ENCODE measurements at regions not wholly inside any gene's neighbourhood (a gene's known extent, or its start where the extent isn't known, plus 50 kb on each side); places are given as distances from the start of the nearest gene placed in this dataset.

- Histone ChIP-seq H3K9me3 (no peaks in the 10 kb centered on the region), H3K4me3 (no peak overlapping the region), H3K27ac (no peak overlapping the region), H3K27me3 (no peaks in the 10 kb centered on the region), H3K36me3 (no peaks in the 10 kb centered on the region), H3K4me1 (no peaks in the 10 kb centered on the region)
- ATAC-seq (no peak), FAIRE-seq (no peak), DNase-seq (no peak)
- TF ChIP-seq, protein P1, sequence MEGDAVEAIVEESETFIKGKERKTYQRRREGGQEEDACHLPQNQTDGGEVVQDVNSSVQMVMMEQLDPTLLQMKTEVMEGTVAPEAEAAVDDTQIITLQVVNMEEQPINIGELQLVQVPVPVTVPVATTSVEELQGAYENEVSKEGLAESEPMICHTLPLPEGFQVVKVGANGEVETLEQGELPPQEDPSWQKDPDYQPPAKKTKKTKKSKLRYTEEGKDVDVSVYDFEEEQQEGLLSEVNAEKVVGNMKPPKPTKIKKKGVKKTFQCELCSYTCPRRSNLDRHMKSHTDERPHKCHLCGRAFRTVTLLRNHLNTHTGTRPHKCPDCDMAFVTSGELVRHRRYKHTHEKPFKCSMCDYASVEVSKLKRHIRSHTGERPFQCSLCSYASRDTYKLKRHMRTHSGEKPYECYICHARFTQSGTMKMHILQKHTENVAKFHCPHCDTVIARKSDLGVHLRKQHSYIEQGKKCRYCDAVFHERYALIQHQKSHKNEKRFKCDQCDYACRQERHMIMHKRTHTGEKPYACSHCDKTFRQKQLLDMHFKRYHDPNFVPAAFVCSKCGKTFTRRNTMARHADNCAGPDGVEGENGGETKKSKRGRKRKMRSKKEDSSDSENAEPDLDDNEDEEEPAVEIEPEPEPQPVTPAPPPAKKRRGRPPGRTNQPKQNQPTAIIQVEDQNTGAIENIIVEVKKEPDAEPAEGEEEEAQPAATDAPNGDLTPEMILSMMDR (IDR thresholded peaks at IDR 0.05), result no peak
- 69 to 85% methylated on average over 4 of the region's 4 CpGs for WGBS, 2 donors
- intact Hi-C loops (cut with DNase I), result loop anchor here in 2 of 3 donors (5.0 to 10.0 kb wide), 2 partner anchors 539 to 541 kb away; no protein-coding TSS in a partner anchor
Observed at GRCh38 chr5:4875942-4876341, 264.2 kb upstream of the ADAMTS16 start.

DNA sequence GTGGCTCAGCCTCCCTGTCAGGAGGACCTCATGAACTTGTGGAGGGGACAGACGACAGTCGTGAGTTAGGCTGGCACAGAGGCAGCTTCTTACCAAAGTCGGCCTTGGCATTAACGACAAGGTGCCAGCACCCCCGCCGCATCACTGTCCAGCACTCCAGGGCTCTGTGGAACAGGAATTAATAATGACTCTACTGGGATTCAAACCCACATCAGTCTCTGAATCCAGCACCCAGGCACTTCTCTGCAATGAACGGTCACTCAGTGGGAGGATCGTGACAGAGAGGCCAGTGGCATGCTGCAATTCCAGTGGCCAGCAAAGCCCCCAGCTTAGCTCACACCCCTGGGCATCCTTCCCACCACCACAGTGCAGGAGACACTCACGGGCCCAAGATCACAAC lies 263.3 kb upstream of the ADAMTS16 start:
- no peak for ATAC-seq
- 54 to 67% methylated on average over 9 of the region's 9 CpGs for WGBS, 2 donors
- intact Hi-C loops (cut with DNase I), result loop anchor here in 2 of 3 donors (5.0 to 10.0 kb wide), 2 partner anchors 538 to 540 kb away; no protein-coding TSS in a partner anchor

GRCh38 chr5:4877579-4877978 lies 262.6 kb upstream of the ADAMTS16 start:
- intact Hi-C loops (cut with DNase I), result loop anchor here in 2 of 3 donors (5.0 to 10.0 kb wide), 2 partner anchors 537 to 540 kb away; no protein-coding TSS in a partner anchor
- Histone ChIP-seq H3K27me3 (no peaks in the 10 kb centered on the region), H3K4me3 (no peak overlapping the region), H3K27ac (no peak overlapping the region), H3K9me3 (no peaks in the 10 kb centered on the region), H3K4me1 (no peaks in the 10 kb centered on the region), H3K36me3 (no peaks in the 10 kb centered on the region)
- TF ChIP-seq, protein P1 (IDR thresholded peaks at IDR 0.05), result no peak
- ATAC-seq, result no peak
- no peak for DNase-seq
- FAIRE-seq, result no peak
- WGBS, 2 donors, result 61 to 63% methylated on average over 6 of the region's 6 CpGs

More for the DNA sequence above, 263.3 kb upstream of the ADAMTS16 start:
- Histone ChIP-seq H3K4me1 (no peaks in the 10 kb centered on the region), H3K9me3 (no peaks in the 10 kb centered on the region), H3K27ac (no peak overlapping the region), H3K27me3 (no peaks in the 10 kb centered on the region), H3K36me3 (no peaks in the 10 kb centered on the region), H3K4me3 (no peak overlapping the region)
- DNase-seq, result no peak
- TF ChIP-seq, protein P1 (IDR thresholded peaks at IDR 0.05), result no peak
- FAIRE-seq, result no peak

- WGBS, 2 donors, result 77 to 81% methylated on average over 10 of the region's 10 CpGs
- no peak for DNase-seq
- no peaks in the 10 kb centered on the region for H3K9me3 ChIP-seq
- intact Hi-C loops (cut with DNase I), result loop anchor here in 2 of 3 donors (5.0 to 10.0 kb wide), 2 partner anchors 536 to 538 kb away; no protein-coding TSS in a partner anchor
- FAIRE-seq, result no peak
- H3K4me3 ChIP-seq, result no peak overlapping the region
- no peak overlapping the region for H3K27ac ChIP-seq
- H3K4me1 ChIP-seq, result no peaks in the 10 kb centered on the region
- TF ChIP-seq, protein P1 (IDR thresholded peaks at IDR 0.05), result no peak
- no peaks in the 10 kb centered on the region for H3K27me3 ChIP-seq
- no peak for ATAC-seq
- H3K36me3 ChIP-seq, result no peaks in the 10 kb centered on the region
Observed at GRCh38 chr5:4879075-4879474, 261.1 kb upstream of the ADAMTS16 start.

DNA sequence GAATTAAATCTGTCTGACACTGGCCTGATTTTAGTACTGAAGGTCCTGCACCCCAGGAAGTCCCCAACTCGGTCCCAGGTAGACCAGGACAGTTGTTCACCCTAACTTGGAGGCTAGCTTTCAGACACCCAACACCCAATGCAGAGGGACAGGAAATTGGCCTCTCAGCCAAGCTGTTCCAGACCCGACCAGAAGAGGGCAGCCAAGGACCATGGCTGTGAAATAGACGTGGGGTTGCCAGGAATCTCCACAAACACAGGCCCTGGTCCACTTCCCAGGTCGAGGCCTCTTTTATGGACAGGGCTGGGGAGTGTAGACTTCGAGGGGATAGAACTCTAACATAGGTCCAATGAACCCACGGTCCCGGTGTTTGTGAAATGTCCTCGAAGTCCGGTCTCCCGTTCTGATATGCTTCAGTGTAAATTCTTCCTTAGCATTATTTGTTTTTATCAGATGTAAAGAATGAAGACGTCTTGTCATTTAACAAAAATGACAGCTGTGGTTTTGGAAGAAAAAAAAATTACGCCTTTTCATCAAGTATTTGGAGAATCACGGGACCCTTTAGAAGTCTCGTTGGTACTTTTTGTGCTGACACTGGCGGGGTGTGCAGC lies 260.3 kb upstream of the ADAMTS16 start:
- WGBS, 2 donors, result 32 to 39% methylated on average over 15 of the region's 15 CpGs
- intact Hi-C loops (cut with DNase I), result loop anchor here in 2 of 3 donors (5.0 to 10.0 kb wide), 2 partner anchors 535 to 538 kb away; no protein-coding TSS in a partner anchor
- FAIRE-seq, result no peak

More for the DNA sequence above, 260.3 kb upstream of the ADAMTS16 start:
- peak; percentile 66 to 99 (median 95) for ATAC-seq
- TF ChIP-seq, protein P1 (IDR thresholded peaks at IDR 0.05), result peak; percentile 82 to 95 (median 88)
- Histone ChIP-seq H3K27ac (no peak overlapping the region), H3K27me3 (no peaks in the 10 kb centered on the region), H3K4me3 (no peak overlapping the region), H3K36me3 (no peaks in the 10 kb centered on the region), H3K9me3 (no peaks in the 10 kb centered on the region), H3K4me1 (no peaks in the 10 kb centered on the region)
- DNase-seq, result peak in 5 of 6 donors; percentile 62 to 90 (median 84)

Measured in pancreas (tissue), 10 donors.